AG04450 (cell line): ENCODE measurements at regions not wholly inside any gene's neighbourhood (a gene's known extent, or its start where the extent isn't known, plus 50 kb on each side); places are given as distances from the start of the nearest gene placed in this dataset.

Source experiments
- CTCF ChIA-PET: fragments of 300-600, 350-600 bp; formaldehyde crosslinking; extraction: SDS; loops from one replicate; lab custom pipeline; 2022; ENCODE audit warnings: antibody characterized with exemption, inconsistent platforms; lab: Charles Lee
- POLR2A ChIA-PET: fragments of 350-600 bp; formaldehyde crosslinking; extraction: SDS; loops from one replicate; lab custom pipeline; 2021; ENCODE audit warnings: antibody characterized with exemption, inconsistent platforms; lab: Yijun Ruan, JAX
- DNase-seq: peaks from one replicate; pipeline ENCODE4 v3.0.0-alpha.2; 2011; ENCODE audit warnings: low read depth, low spot score
- H3K27ac ChIP-seq: one replicate; pipeline ENCODE4 v1.5.1; 2012; ENCODE audit warnings: low read depth, low read length, control low read depth
- H3K27me3 ChIP-seq: one replicate; pipeline ENCODE4 v1.6.0; 2012; ENCODE audit warnings: low read length; ENCODE audit not compliant: control insufficient read depth, insufficient read depth
- H3K4me3 ChIP-seq: 2 replicates; pipeline ENCODE4 v1.5.1; 2011; ENCODE audit warnings: mild to moderate bottlenecking, low read depth, low read length, control low read depth
- H3K9me3 ChIP-seq: 2 replicates; pipeline ENCODE4 v1.5.1; 2012; ENCODE audit warnings: low read length; ENCODE audit not compliant: control insufficient read depth, insufficient read depth
- TF ChIP-seq, protein P1 (sequence below): IDR thresholded peaks from 2 replicates; pipeline ENCODE4 v1.5.1; 2011; ENCODE audit warnings: low read depth, low read length, control low read depth, inconsistent platforms

DNA sequence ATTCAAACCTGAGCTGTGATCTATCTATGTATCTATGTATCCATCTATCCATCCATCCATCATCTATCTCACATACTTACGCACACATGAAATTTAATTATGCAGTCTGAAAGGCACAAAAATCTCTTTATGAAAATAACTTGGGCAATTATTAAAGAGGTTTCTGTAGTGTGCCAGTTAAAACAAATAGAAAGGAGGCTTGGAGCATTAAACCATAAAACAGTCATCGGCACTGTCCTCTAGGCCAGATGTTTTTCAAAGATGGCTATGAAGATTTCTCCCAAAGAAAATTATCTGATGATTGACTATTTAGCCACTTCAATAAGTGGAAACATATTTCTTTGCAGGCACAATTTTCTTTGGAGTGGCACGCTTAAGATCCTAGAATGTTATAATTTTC lies 392.5 kb upstream of the RPS23 start:
- H3K4me3 ChIP-seq, result no peak overlapping the region
- H3K27ac ChIP-seq, result no peak overlapping the region
- TF ChIP-seq, protein P1, sequence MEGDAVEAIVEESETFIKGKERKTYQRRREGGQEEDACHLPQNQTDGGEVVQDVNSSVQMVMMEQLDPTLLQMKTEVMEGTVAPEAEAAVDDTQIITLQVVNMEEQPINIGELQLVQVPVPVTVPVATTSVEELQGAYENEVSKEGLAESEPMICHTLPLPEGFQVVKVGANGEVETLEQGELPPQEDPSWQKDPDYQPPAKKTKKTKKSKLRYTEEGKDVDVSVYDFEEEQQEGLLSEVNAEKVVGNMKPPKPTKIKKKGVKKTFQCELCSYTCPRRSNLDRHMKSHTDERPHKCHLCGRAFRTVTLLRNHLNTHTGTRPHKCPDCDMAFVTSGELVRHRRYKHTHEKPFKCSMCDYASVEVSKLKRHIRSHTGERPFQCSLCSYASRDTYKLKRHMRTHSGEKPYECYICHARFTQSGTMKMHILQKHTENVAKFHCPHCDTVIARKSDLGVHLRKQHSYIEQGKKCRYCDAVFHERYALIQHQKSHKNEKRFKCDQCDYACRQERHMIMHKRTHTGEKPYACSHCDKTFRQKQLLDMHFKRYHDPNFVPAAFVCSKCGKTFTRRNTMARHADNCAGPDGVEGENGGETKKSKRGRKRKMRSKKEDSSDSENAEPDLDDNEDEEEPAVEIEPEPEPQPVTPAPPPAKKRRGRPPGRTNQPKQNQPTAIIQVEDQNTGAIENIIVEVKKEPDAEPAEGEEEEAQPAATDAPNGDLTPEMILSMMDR, result no peak
- CTCF ChIA-PET, result interaction anchor here (1.4 kb wide), 1 partner anchor 306 kb away, joined by 3 read pairs; no protein-coding TSS in a partner anchor
- DNase-seq, result no peak
- no peaks in the 10 kb centered on the region for H3K27me3 ChIP-seq
- H3K9me3 ChIP-seq, result no peaks in the 10 kb centered on the region
- POLR2A ChIA-PET, result no interaction called here

DNA sequence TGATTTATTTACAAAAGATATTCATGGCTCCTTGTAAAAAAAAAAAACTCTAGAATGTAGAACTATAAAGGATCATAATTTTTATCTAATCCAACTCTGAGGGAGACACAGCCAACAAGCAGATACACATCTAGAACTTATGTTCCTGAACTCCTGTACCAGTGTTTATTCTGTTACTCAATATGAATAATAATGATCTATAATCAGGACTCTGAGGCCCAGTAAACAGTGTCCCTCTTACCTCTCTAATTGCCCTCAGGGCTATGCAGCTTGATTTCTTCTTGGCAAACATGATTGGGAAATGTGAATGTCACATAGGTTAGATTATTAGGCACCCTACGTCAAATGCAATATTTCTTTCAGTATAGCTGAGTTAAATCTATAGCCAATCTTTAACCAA lies 391.6 kb upstream of the RPS23 start:
- ChIA-PET POLR2A (no interaction called here), CTCF (interaction anchor here (1.4 kb wide), 1 partner anchor 306 kb away, joined by 3 read pairs; no protein-coding TSS in a partner anchor)
- DNase-seq, result no peak
- Histone ChIP-seq H3K27me3 (no peaks in the 10 kb centered on the region), H3K4me3 (no peak overlapping the region), H3K9me3 (no peaks in the 10 kb centered on the region), H3K27ac (no peak overlapping the region)
- TF ChIP-seq, protein P1, result no peak

DNA sequence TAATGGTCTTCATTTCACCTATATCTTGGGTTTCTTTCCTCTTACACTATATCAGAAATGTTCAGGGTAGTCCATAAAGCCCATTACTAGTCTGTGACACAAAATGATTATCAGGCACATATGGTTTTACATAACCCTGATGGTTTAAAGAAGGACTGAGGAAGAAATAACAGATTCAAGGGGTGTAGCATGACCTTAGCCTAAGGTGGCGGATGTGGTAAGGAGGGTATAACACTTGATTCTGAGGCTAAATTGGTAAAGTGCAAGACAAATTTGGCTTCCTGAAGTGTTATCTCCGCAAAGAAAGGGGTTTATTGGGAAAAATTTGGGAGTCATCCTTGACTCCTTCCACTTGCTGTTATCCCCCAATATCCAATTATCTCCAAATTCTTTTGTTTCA lies 388.2 kb upstream of the RPS23 start:
- ChIA-PET POLR2A (no interaction called here), CTCF (no interaction called here)
- no peaks in the 10 kb centered on the region for H3K27me3 ChIP-seq
- H3K9me3 ChIP-seq, result no peaks in the 10 kb centered on the region
- H3K27ac ChIP-seq, result no peak overlapping the region
- TF ChIP-seq, protein P1, result no peak
- no peak overlapping the region for H3K4me3 ChIP-seq
- DNase-seq, result no peak

DNA sequence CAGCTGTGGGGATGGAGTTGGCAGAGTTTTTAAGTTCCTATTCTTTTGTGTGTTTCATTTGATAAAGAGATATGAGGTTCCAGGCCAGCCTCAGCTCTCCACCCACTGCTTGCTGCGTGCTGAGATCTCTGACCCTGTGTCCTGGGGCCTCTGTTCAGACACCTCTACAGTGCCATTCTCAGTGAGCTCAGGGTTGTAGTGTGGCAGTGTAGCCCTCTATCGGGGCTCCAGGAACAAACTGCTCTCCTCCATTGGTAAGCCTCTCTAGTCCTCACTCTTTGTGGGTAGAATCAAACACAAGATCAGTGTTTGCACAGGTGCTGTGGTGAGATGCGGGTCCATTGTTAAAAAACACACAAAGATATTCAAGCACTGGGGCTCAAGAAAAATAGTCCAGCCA lies 386.6 kb upstream of the RPS23 start:
- TF ChIP-seq, protein P1, result no peak
- POLR2A ChIA-PET, result no interaction called here
- no peak overlapping the region for H3K4me3 ChIP-seq
- DNase-seq, result no peak
- H3K27me3 ChIP-seq, result no peaks in the 10 kb centered on the region
- H3K27ac ChIP-seq, result no peak overlapping the region
- CTCF ChIA-PET, result no interaction called here
- H3K9me3 ChIP-seq, result no peaks in the 10 kb centered on the region

DNA sequence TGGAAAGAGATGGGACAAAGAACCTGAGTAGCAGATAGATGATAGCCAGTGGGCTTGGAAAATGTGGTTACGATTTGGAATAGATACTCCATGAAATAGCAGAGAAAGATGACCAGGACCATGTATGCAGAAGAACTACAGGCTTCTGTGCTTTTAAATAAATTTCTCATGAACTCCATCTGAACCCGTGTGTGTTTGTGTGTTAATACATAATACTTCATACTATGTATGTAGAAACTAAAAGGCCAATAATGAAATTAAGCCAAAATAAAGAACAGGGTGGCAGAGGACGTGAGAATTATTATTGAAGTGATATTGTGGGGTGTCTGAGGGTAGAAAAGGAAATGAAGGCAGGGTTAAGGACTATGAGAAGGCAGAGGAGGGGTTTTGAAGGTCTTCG lies 385.1 kb upstream of the RPS23 start:
- H3K9me3 ChIP-seq, result no peaks in the 10 kb centered on the region
- no peak overlapping the region for H3K4me3 ChIP-seq
- ChIA-PET POLR2A (no interaction called here), CTCF (no interaction called here)
- no peak for DNase-seq
- H3K27ac ChIP-seq, result no peak overlapping the region
- H3K27me3 ChIP-seq, result peaks cover 2% of the 10 kb centered on the region
- TF ChIP-seq, protein P1, result no peak
